ENCODE measurements at regions not wholly inside any gene's neighbourhood (a gene's known extent, or its start where the extent isn't known, plus 50 kb on each side); places are given as distances from the start of the nearest gene placed in this dataset.

GRCh38 chr9:80635065-80635464 lies 1054.3 kb downstream of the TLE1 start:
- no peak for ATAC-seq (ENCODE audit: poor library complexity)
- H3K4me3 Mint-ChIP-seq, result no peak overlapping the region
- DNase-seq, result no peak

GRCh38 chr9:80632041-80632440 lies 1057.3 kb downstream of the TLE1 start:
- Mint-ChIP-seq H3K4me1 (ENCODE audit: low read depth) (no peaks in the 10 kb centered on the region), H3K36me3 (ENCODE audit: low read depth) (no peaks in the 10 kb centered on the region), H3K27ac (no peak overlapping the region), H3K9me3 (peaks cover 13% of the 10 kb centered on the region), H3K27me3 (no peaks in the 10 kb centered on the region), H3K4me3 (no peak overlapping the region)
- Histone ChIP-seq H3K27ac (ENCODE audit: low read depth in 1 of 2, low read length in 2 of 2) (no peak overlapping the region), H3K4me1 (ENCODE audit: insufficient read depth, low read length) (no peaks in the 10 kb centered on the region), H3K36me3 (ENCODE audit: insufficient read depth, low read length) (no peaks in the 10 kb centered on the region), H3K4me3 (ENCODE audit: low read length) (no peak overlapping the region), H3K9me3 (ENCODE audit: control insufficient read depth in 1 of 2, insufficient read depth in 1 of 2, low read length in 2 of 2) (peaks cover 0 to 13% of the 10 kb centered on the region in 2 experiments), H3K27me3 (ENCODE audit: control insufficient read depth in 1 of 2, insufficient read depth in 2 of 2, low read length in 2 of 2) (no peaks in the 10 kb centered on the region)
- DNase-seq (no peak), ATAC-seq (ENCODE audit: poor library complexity) (no peak)
- CTCF ChIA-PET, result no interaction called here
- POLR2A ChIA-PET, result no interaction called here
- TF ChIP-seq CTCF (IDR thresholded peaks at IDR 0.05), result no peak
- intact Hi-C loops (cut with DNase I, micrococcal nuclease), result no loop called here

More at GRCh38 chr9:80635065-80635464, 1054.3 kb downstream of the TLE1 start:
- peaks cover 14% of the 10 kb centered on the region for H3K9me3 Mint-ChIP-seq
- Histone ChIP-seq H3K4me3 (ENCODE audit: low read length) (no peak overlapping the region), H3K4me1 (ENCODE audit: insufficient read depth, low read length) (no peaks in the 10 kb centered on the region), H3K27ac (ENCODE audit: low read depth in 1 of 2, low read length in 2 of 2) (no peak overlapping the region), H3K36me3 (ENCODE audit: insufficient read depth, low read length) (no peaks in the 10 kb centered on the region), H3K9me3 (ENCODE audit: control insufficient read depth in 1 of 2, insufficient read depth in 1 of 2, low read length in 2 of 2) (peaks cover 0 to 10% of the 10 kb centered on the region in 2 experiments), H3K27me3 (ENCODE audit: control insufficient read depth in 1 of 2, insufficient read depth in 2 of 2, low read length in 2 of 2) (no peaks in the 10 kb centered on the region)
- H3K27me3 Mint-ChIP-seq, result no peaks in the 10 kb centered on the region
- no peaks in the 10 kb centered on the region for H3K4me1 Mint-ChIP-seq (ENCODE audit: low read depth)
- CTCF ChIA-PET, result no interaction called here
- POLR2A ChIA-PET, result no interaction called here
- H3K36me3 Mint-ChIP-seq (ENCODE audit: low read depth), result no peaks in the 10 kb centered on the region
- TF ChIP-seq CTCF (IDR thresholded peaks at IDR 0.05), result no peak
- H3K27ac Mint-ChIP-seq, result no peak overlapping the region
- intact Hi-C loops (cut with DNase I, micrococcal nuclease), result no loop called here

GRCh38 chr9:80622508-80622907 lies 1050.7 kb downstream of the TLE4 start:
- no peak overlapping the region for H3K27ac ChIP-seq (ENCODE audit: low read depth in 1 of 2, low read length in 2 of 2)
- H3K36me3 ChIP-seq (ENCODE audit: insufficient read depth, low read length), result no peaks in the 10 kb centered on the region
- no peaks in the 10 kb centered on the region for H3K27me3 Mint-ChIP-seq
- H3K9me3 Mint-ChIP-seq, result no peaks in the 10 kb centered on the region
- H3K9me3 ChIP-seq (ENCODE audit: control insufficient read depth in 1 of 2, insufficient read depth in 1 of 2, low read length in 2 of 2), result no peaks in the 10 kb centered on the region
- DNase-seq, result no peak
- H3K36me3 Mint-ChIP-seq (ENCODE audit: low read depth), result no peaks in the 10 kb centered on the region
- POLR2A ChIA-PET, result no interaction called here
- no peak for TF ChIP-seq CTCF (IDR thresholded peaks at IDR 0.05)
- H3K4me3 ChIP-seq (ENCODE audit: low read length), result no peak overlapping the region
- H3K4me1 ChIP-seq (ENCODE audit: insufficient read depth, low read length), result no peaks in the 10 kb centered on the region
- ATAC-seq (ENCODE audit: poor library complexity), result no peak
- intact Hi-C loops (cut with DNase I, micrococcal nuclease), result no loop called here
- no peak overlapping the region for H3K27ac Mint-ChIP-seq
- CTCF ChIA-PET, result no interaction called here
- no peak overlapping the region for H3K4me3 Mint-ChIP-seq
- H3K27me3 ChIP-seq (ENCODE audit: control insufficient read depth in 1 of 2, insufficient read depth in 2 of 2, low read length in 2 of 2), result no peaks in the 10 kb centered on the region
- no peaks in the 10 kb centered on the region for H3K4me1 Mint-ChIP-seq (ENCODE audit: low read depth)

All from CD4-positive, alpha-beta T cell (primary cell).